PC-9 (cell line): ENCODE measurements at regions not wholly inside any gene's neighbourhood (a gene's known extent, or its start where the extent isn't known, plus 50 kb on each side); places are given as distances from the start of the nearest gene placed in this dataset.
"Not testable (repeated sequence)": the region's sequence is repeated elsewhere in the genome, so short reads cannot be mapped to it uniquely, and the experiment has no call there.

Experiments
- BruUV-seq: library from RNA; stranded (reverse); fragments of 400-500 nt; replicated peaks from 2 replicates; lab custom pipeline; 2021; lab: Mats Ljungman, UMichigan
- CTCF ChIA-PET: fragments of 300-600 bp; sonication (Branson Sonifier 250); formaldehyde crosslinking; loops from one replicate; lab custom pipeline; 2022; ENCODE audit warnings: antibody characterized with exemption; lab: Charles Lee
- POLR2A ChIA-PET: fragments of 300-600 bp; sonication (Branson Sonifier 250); formaldehyde crosslinking; loops from one replicate; lab custom pipeline; 2022; ENCODE audit warnings: antibody characterized with exemption; ENCODE audit not compliant: unreplicated experiment; lab: Charles Lee
- DNase-seq, 2 experiments: peaks; one replicate each; pipeline versions ENCODE4 v3.0.0 to v3.0.0-alpha.2; 2015 to 2022; ENCODE audit warnings: mixed read lengths in 1 of 2
- H2AFZ ChIP-seq: fragments of 200-600 bp; sonication (generic); 2 replicates; pipeline ENCODE4 v1.8.1; 2017; ENCODE audit warnings: antibody characterized with exemption
- H3F3A ChIP-seq: fragments of 200-600 bp; sonication (generic); 2 replicates; pipeline ENCODE4 v1.8.1; 2017; ENCODE audit warnings: antibody characterized with exemption, mild to moderate bottlenecking, low read depth; ENCODE audit not compliant: insufficient read depth
- H3K27ac ChIP-seq: fragments of 200-600 bp; sonication (generic); 2 replicates; pipeline ENCODE4 v1.6.1; 2016; ENCODE audit warnings: mixed run types
- H3K27me3 ChIP-seq: fragments of 200-600 bp; sonication (generic); 2 replicates; pipeline ENCODE4 v1.6.1; 2016; ENCODE audit warnings: low read depth, mixed run types; ENCODE audit not compliant: insufficient read depth
- H3K36me3 ChIP-seq: fragments of 200-600 bp; sonication (generic); 2 replicates; pipeline ENCODE4 v1.6.1; 2016; ENCODE audit warnings: low read depth, mixed run types
- H3K4me1 ChIP-seq: fragments of 200-600 bp; sonication (generic); replicated peaks from 2 replicates; pipeline ENCODE4 v1.6.1; 2016; ENCODE audit warnings: mixed run types; ENCODE audit not compliant: insufficient read depth
- H3K4me2 ChIP-seq: fragments of 200-600 bp; sonication (generic); 2 replicates; pipeline ENCODE4 v1.6.1; 2017; ENCODE audit warnings: mixed run types
- H3K4me3 ChIP-seq: fragments of 200-600 bp; sonication (generic); 2 replicates; pipeline ENCODE4 v1.6.1; 2016; ENCODE audit warnings: mixed run types
- H3K79me2 ChIP-seq: fragments of 200-600 bp; sonication (generic); 2 replicates; pipeline ENCODE4 v1.6.1; 2017; ENCODE audit warnings: low read depth, mixed run types
- H3K9me2 ChIP-seq: fragments of 200-600 bp; sonication (generic); 2 replicates; pipeline ENCODE4 v1.8.1; 2017; ENCODE audit warnings: mild to moderate bottlenecking; ENCODE audit not compliant: insufficient read depth
- H3K9me3 ChIP-seq: fragments of 200-600 bp; sonication (generic); 2 replicates; pipeline ENCODE4 v1.8.1; 2016; ENCODE audit warnings: low read depth; ENCODE audit not compliant: insufficient read depth
- H4K20me1 ChIP-seq: fragments of 200-600 bp; sonication (generic); 2 replicates; pipeline ENCODE4 v1.8.1; 2017; ENCODE audit not compliant: insufficient read depth
- EZH2 ChIP-seq: fragments of 200-600 bp; sonication (generic); IDR thresholded peaks from 2 replicates; pipeline ENCODE4 v1.8.0; 2017; ENCODE audit warnings: antibody characterized with exemption, low read depth
- intact Hi-C: fragments of 100-400 bp; cut with micrococcal nuclease; formaldehyde crosslinking; loops from one replicate; pipeline ENCODE4 v1.10.0; 2022; ENCODE audit not compliant: unreplicated experiment
- TF ChIP-seq, protein P1 (sequence below): fragments of 200-600 bp; sonication (generic); conservative IDR thresholded peaks from 2 replicates; pipeline ENCODE4 v1.6.1; 2017; ENCODE audit warnings: mixed run types, antibody characterized with exemption, mild to moderate bottlenecking, moderate library complexity

DNA sequence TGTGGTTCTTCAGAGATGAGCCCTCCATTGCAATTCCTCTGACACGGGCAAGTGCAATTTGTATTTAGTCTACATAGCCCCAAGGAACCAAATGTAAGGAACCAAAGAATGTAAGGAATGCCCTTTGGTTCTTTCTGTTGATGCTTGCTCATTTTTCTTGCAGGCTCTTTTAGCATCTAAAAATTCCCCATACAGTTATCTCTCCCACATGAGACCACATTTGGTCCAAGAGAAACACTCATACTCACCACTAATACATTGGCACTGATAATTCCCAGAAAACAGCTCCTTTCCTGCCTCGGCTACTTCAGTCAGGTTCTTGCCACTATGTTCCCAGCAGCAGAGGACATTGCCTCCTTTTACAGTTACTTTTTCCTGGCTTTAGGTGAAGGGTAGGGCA, 332.6 kb downstream of the AEBP2 start:
- Histone ChIP-seq H3K4me1 (no peaks in the 10 kb centered on the region), H3F3A (no peaks in the 10 kb centered on the region), H3K4me3 (no peak overlapping the region), H3K27ac (no peak overlapping the region), H3K79me2 (no peaks in the 10 kb centered on the region), H3K27me3 (no peaks in the 10 kb centered on the region), H3K4me2 (no peak overlapping the region), H3K9me3 (no peaks in the 10 kb centered on the region), H2AFZ (no peak overlapping the region), H3K36me3 (no peaks in the 10 kb centered on the region), H3K9me2 (no peaks in the 10 kb centered on the region), H4K20me1 (no peaks in the 10 kb centered on the region)
- ChIA-PET CTCF (no interaction called here), POLR2A (no interaction called here)
- no TSS peak for BruUV-seq
- TF ChIP-seq, protein P1, sequence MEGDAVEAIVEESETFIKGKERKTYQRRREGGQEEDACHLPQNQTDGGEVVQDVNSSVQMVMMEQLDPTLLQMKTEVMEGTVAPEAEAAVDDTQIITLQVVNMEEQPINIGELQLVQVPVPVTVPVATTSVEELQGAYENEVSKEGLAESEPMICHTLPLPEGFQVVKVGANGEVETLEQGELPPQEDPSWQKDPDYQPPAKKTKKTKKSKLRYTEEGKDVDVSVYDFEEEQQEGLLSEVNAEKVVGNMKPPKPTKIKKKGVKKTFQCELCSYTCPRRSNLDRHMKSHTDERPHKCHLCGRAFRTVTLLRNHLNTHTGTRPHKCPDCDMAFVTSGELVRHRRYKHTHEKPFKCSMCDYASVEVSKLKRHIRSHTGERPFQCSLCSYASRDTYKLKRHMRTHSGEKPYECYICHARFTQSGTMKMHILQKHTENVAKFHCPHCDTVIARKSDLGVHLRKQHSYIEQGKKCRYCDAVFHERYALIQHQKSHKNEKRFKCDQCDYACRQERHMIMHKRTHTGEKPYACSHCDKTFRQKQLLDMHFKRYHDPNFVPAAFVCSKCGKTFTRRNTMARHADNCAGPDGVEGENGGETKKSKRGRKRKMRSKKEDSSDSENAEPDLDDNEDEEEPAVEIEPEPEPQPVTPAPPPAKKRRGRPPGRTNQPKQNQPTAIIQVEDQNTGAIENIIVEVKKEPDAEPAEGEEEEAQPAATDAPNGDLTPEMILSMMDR, result no peak
- no peak for DNase-seq
- intact Hi-C loops, result no loop called here

DNA sequence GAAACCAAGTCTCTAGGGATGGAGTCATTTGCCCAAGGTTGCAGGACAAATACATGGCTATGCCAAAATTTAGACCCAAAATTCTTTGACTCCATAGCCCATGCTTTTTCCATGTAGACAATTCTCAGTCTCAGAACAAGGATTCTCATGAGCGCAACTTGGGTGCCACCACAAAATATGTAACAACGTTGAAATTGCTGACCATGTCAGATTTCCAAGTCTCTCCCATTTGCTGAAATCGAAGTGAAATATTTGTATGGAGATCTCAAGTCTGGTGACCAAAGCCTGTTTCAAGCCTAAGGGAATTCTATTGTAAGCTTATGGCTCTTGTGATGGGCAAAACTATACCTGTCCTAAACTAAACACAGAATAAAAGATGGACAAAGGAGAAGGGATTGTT, 333.5 kb downstream of the AEBP2 start:
- H3K36me3 ChIP-seq, result no peaks in the 10 kb centered on the region
- no peak overlapping the region for H3K27ac ChIP-seq
- no TSS peak for BruUV-seq
- CTCF ChIA-PET, result no interaction called here
- H3K79me2 ChIP-seq, result no peaks in the 10 kb centered on the region
- POLR2A ChIA-PET, result interaction anchor here (0.9 kb wide), 1 partner anchor 179 kb away, joined by 3 read pairs; no protein-coding TSS in a partner anchor
- no peaks in the 10 kb centered on the region for H4K20me1 ChIP-seq
- TF ChIP-seq EZH2, result no peak
- intact Hi-C loops, result no loop called here
- no peaks in the 10 kb centered on the region for H3K27me3 ChIP-seq
- no peaks in the 10 kb centered on the region for H3K9me3 ChIP-seq
- no peaks in the 10 kb centered on the region for H3K9me2 ChIP-seq
- H3F3A ChIP-seq, result no peaks in the 10 kb centered on the region
- H3K4me1 ChIP-seq, result no peaks in the 10 kb centered on the region
- H3K4me2 ChIP-seq, result no peak overlapping the region
- no peak for DNase-seq
- H3K4me3 ChIP-seq, result no peak overlapping the region
- H2AFZ ChIP-seq, result no peak overlapping the region

DNA sequence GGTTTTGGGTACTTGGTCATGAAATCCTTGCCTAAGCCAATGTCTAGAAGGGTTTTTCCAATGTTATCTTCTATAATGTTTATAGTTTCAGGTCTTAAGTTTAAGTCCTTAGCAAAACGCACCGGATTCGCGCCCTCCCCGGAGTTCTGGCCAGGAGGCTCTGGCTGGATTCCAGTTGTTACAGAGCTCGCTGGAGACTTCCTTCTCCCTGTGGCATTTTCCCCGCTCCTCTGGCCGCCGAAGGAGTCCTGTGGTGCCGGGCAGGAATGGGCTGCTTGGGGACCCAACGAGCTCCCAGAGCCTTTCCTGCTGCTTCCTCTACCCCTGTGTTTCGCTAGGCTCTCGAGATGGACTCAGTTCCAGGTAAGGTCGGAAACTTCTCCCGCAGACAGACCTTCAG, 335.9 kb downstream of the AEBP2 start:
- Histone ChIP-seq H3K27me3 (no peaks in the 10 kb centered on the region), H2AFZ (no peak overlapping the region), H4K20me1 (no peaks in the 10 kb centered on the region), H3K4me2 (no peak overlapping the region), H3K9me2 (no peaks in the 10 kb centered on the region), H3K27ac (no peak overlapping the region), H3K4me3 (no peak overlapping the region), H3K9me3 (no peaks in the 10 kb centered on the region), H3K4me1 (no peaks in the 10 kb centered on the region), H3K36me3 (no peaks in the 10 kb centered on the region), H3F3A (no peaks in the 10 kb centered on the region), H3K79me2 (no peaks in the 10 kb centered on the region)
- ChIA-PET POLR2A (no interaction called here), CTCF (no interaction called here)
- no TSS peak for BruUV-seq
- DNase-seq, result no peak
- TF ChIP-seq EZH2, result no peak
- TF ChIP-seq, protein P1, result no peak
- intact Hi-C loops, result no loop called here

DNA sequence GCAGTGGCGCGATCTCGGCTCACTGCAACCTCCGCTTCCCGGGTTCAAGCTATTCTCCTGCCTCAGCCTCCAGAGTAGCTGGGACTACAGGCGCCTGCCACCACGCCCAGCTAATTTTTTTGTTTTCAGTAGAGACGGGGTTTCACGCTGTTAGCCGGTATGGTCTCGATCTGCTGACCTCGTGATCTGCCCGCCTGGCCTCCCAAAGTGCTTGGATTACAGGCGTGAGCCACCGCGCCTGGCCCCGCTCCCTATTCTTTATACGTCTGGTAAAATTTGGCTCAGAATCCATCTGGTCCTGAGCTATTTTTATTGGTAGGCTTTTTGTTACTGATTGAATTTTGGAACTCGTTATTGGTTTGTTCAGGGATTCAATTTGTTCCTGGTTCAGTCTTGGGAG, 336.7 kb downstream of the AEBP2 start:
- H3K4me1 ChIP-seq, H3K36me3 ChIP-seq, H3K4me2 ChIP-seq, H2AFZ ChIP-seq, H3K4me3 ChIP-seq, H3K79me2 ChIP-seq, H3K27me3 ChIP-seq, H3K9me3 ChIP-seq, H4K20me1 ChIP-seq, intact Hi-C loops, H3F3A ChIP-seq, BruUV-seq, DNase-seq, CTCF ChIA-PET, POLR2A ChIA-PET, H3K27ac ChIP-seq, H3K9me2 ChIP-seq: not testable (repeated sequence)
